Tibial nerve (tissue), 4 donors: ENCODE measurements at regions not wholly inside any gene's neighbourhood (a gene's known extent, or its start where the extent isn't known, plus 50 kb on each side); places are given as distances from the start of the nearest gene placed in this dataset.

Experiments used
- DNase-seq, 2 donors: peaks; one replicate each; pipeline ENCODE4 v3.0.0-alpha.2; 2019; ENCODE audit warnings: low spot score in 2 of 2
- H3K27ac ChIP-seq, 4 donors: fragments of 200-600 bp; sonication (generic) in 3 of 4; one replicate each; pipeline ENCODE4 v1.5.1; 2017 to 2019; ENCODE audit warnings: mild to moderate bottlenecking in 1 of 4
- H3K27me3 ChIP-seq, 2 donors: fragments of 200-600 bp; sonication (generic) in 1 of 2; one replicate each; pipeline versions ENCODE4 v1.5.1 to v1.6.0; 2017 to 2019
- H3K36me3 ChIP-seq, 3 donors: fragments of 200-600 bp; sonication (generic); one replicate each; pipeline ENCODE4 v1.5.1; 2018 to 2019
- H3K4me1 ChIP-seq, 4 donors: fragments of 200-600 bp; sonication (generic) in 3 of 4; one replicate each; pipeline ENCODE4 v1.5.1; 2017 to 2019
- H3K4me3 ChIP-seq, 4 donors: fragments of 200-600 bp; sonication (generic) in 3 of 4; one replicate each; pipeline ENCODE4 v1.5.1; 2017 to 2019; ENCODE audit warnings: mild to moderate bottlenecking in 1 of 4, moderate library complexity in 1 of 4
- H3K9me3 ChIP-seq, 4 donors: fragments of 200-600 bp; sonication (generic) in 3 of 4; one replicate each; pipeline ENCODE4 v1.5.1; 2017 to 2019
- EP300 ChIP-seq, 2 donors: sonication (generic); formaldehyde crosslinking; IDR thresholded peaks; one replicate each; pipeline ENCODE4 v1.6.1; 2017; ENCODE audit warnings: antibody characterized with exemption in 2 of 2, mild to moderate bottlenecking in 1 of 2
- POLR2A ChIP-seq, 2 donors: fragments of 450-650 bp; IDR thresholded peaks; one replicate each; pipeline ENCODE4 v1.6.1; 2017; ENCODE audit warnings: antibody characterized with exemption in 2 of 2, mild to moderate bottlenecking in 2 of 2, moderate library complexity in 2 of 2
- WGBS, 2 donors: methylation state at CpG; one replicate each; pipeline ENCODE4 v1.1.5; 2018; 5-methylcytosine and 5-hydroxymethylcytosine counted together
- TF ChIP-seq, protein P1 (sequence below), 5 experiments: fragments of 200-600 bp in 3 of 5; fragments of 450-650 bp in 2 of 5; sonication (generic) in 3 of 5; IDR thresholded peaks; one replicate each; pipeline ENCODE4 v1.5.1; 2016 to 2019; ENCODE audit warnings: antibody characterized with exemption in 5 of 5, mild to moderate bottlenecking in 3 of 5, moderate library complexity in 2 of 5

DNA sequence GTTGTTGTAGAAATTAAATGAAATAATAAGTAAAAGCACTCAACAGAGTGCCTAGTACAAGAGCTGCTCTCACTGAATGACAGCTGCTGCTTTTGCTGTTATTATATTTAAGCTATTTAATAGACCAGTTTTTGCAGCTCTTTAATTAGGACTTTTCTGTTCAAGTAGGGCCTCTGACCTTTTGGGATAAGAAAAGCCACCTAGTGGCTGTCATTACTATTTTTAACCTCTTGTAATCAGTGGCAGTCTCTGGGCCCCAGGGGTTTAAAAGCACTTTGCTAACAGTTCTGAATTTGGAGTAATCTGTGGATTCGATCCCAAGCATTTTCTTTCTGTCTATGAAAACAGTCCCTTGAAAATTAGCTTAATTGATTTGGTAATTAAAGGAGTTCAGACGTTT, 121.1 kb downstream of the NUDT12 start:
- DNase-seq, result no peak
- no peak overlapping the region for H3K27ac ChIP-seq
- no peak overlapping the region for H3K4me3 ChIP-seq
- TF ChIP-seq, protein P1, sequence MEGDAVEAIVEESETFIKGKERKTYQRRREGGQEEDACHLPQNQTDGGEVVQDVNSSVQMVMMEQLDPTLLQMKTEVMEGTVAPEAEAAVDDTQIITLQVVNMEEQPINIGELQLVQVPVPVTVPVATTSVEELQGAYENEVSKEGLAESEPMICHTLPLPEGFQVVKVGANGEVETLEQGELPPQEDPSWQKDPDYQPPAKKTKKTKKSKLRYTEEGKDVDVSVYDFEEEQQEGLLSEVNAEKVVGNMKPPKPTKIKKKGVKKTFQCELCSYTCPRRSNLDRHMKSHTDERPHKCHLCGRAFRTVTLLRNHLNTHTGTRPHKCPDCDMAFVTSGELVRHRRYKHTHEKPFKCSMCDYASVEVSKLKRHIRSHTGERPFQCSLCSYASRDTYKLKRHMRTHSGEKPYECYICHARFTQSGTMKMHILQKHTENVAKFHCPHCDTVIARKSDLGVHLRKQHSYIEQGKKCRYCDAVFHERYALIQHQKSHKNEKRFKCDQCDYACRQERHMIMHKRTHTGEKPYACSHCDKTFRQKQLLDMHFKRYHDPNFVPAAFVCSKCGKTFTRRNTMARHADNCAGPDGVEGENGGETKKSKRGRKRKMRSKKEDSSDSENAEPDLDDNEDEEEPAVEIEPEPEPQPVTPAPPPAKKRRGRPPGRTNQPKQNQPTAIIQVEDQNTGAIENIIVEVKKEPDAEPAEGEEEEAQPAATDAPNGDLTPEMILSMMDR (IDR thresholded peaks at IDR 0.05), result no peak
- TF ChIP-seq EP300 (IDR thresholded peaks at IDR 0.05), result no peak
- no peak for TF ChIP-seq POLR2A (IDR thresholded peaks at IDR 0.05)
- H3K27me3 ChIP-seq, result no peaks in the 10 kb centered on the region
- H3K4me1 ChIP-seq, result no peaks in the 10 kb centered on the region
- H3K36me3 ChIP-seq, result no peaks in the 10 kb centered on the region
- WGBS, 2 donors, result 46 to 48% methylated on average over 2 of the region's 2 CpGs
- H3K9me3 ChIP-seq, result peaks cover 0 to 29% (median 2%) of the 10 kb centered on the region in 4 donors

DNA sequence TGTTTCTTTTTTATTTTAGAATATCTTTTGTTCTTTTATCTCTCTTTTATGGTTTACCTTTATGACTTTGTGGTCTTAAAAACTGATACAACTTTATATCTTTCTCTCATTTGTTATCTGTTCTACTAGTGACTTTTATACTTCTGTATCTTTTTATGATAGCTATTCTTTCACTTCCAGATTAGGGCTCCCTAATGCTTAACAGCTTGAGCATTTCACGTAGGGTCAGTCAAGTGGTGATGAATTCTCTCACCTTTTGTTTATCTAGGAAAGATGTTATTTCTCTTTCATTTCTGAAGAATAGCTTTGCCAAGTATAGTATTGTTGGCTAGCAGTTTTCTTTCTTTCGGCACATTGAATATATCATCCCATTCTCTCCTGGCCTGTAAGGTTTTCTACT, 123.6 kb downstream of the NUDT12 start:
- H3K36me3 ChIP-seq, result no peaks in the 10 kb centered on the region
- DNase-seq, result no peak
- 67 to 81% methylated on average over 2 of the region's 2 CpGs for WGBS, 2 donors
- H3K27ac ChIP-seq, result no peak overlapping the region
- H3K27me3 ChIP-seq, result no peaks in the 10 kb centered on the region
- H3K4me1 ChIP-seq, result no peaks in the 10 kb centered on the region
- H3K9me3 ChIP-seq, result peaks cover 0 to 29% (median 2%) of the 10 kb centered on the region in 4 donors
- no peak overlapping the region for H3K4me3 ChIP-seq
- TF ChIP-seq POLR2A (IDR thresholded peaks at IDR 0.05), result no peak
- no peak for TF ChIP-seq EP300 (IDR thresholded peaks at IDR 0.05)

DNA sequence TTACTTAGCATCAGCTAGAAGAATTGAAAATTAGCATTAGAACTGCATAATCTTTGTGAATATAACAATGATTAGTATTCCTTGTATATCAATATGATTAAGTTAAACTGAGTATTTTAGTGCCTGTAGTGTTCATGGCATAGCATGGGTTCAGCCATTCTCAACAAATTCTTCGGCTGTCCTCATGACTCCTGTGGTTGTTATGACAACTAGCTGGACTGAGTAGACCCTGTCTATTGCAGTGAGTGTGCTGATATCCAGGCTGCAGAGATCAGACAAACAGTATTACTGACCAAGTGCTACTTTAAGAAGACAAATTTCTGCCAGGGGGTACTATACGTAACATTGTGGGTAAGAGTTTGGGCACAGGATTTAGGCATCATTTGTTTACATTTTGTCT, 125.9 kb downstream of the NUDT12 start:
- Histone ChIP-seq H3K36me3 (no peaks in the 10 kb centered on the region), H3K4me1 (no peaks in the 10 kb centered on the region), H3K27me3 (no peaks in the 10 kb centered on the region), H3K4me3 (no peak overlapping the region), H3K9me3 (peaks cover 0 to 25% (median 2%) of the 10 kb centered on the region in 4 donors), H3K27ac (no peak overlapping the region)
- DNase-seq, result no peak
- WGBS, 2 donors, result 83 to 85% methylated on average over 2 of the region's 2 CpGs
- TF ChIP-seq POLR2A (IDR thresholded peaks at IDR 0.05), result no peak
- TF ChIP-seq, protein P1 (IDR thresholded peaks at IDR 0.05), result no peak
- no peak for TF ChIP-seq EP300 (IDR thresholded peaks at IDR 0.05)

DNA sequence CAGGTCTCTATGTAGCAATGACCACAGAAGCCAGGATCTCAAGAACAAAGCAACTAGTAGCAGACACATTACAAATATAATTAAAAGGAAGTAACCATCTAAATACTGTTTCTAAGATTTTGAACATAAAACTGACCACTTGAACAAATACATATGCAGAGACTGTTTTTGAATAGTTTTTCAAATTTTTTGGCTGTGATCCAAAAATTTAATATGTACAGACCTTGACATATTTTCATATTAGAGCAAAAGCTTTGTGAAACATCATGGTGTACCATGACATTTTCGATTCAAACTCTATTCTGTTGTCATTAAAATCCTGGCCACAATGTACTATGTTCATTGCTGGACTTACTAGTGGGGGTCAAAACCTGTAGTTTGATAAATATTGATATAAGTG, 126.5 kb downstream of the NUDT12 start:
- Histone ChIP-seq H3K4me1 (no peaks in the 10 kb centered on the region), H3K4me3 (no peak overlapping the region), H3K9me3 (peaks cover 0 to 25% (median 2%) of the 10 kb centered on the region in 4 donors), H3K27ac (no peak overlapping the region), H3K36me3 (no peaks in the 10 kb centered on the region), H3K27me3 (no peaks in the 10 kb centered on the region)
- TF ChIP-seq POLR2A (IDR thresholded peaks at IDR 0.05) (no peak), EP300 (IDR thresholded peaks at IDR 0.05) (no peak)
- TF ChIP-seq, protein P1 (IDR thresholded peaks at IDR 0.05), result no peak
- DNase-seq, result no peak
- WGBS, 2 donors, result 54 to 67% methylated on average over 1 of the region's 1 CpG

DNA sequence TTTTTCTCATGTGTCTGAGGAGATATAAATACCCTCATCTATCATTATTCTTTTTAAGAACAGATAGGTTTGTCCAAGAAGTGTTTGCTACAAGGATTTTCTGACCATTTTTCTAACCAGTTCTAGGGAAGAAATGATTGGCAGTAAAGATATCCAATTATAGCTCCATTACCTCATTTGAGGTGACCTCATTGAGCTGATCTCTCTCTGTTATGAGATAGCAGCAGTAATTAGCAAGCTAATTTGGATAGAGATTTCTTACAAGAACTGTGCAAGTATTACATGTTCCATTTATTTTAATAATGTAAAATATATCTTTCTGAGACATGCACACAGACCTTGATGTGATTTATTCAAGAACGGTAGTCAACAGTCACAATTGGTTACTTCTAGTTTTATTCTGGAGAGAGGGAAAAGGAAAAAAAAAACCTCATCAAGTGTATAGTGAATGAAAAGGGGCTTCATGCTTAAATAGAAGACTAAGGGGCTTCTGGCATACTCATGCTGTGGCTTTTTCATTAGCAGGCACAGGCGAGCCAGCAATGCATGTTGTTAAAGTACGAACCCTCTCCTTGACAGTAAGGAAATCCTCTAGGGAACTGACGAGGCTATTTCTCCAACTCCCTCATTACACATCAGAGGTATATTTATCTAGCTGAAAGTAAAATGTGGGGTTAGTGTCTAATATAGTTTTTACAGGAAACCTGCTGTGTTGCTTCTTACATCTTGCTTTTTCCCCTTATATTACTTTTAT, 127.3 kb downstream of the NUDT12 start:
- no peaks in the 10 kb centered on the region for H3K4me1 ChIP-seq
- H3K27ac ChIP-seq, result no peak overlapping the region
- H3K9me3 ChIP-seq, result peaks cover 0 to 19% (median 1%) of the 10 kb centered on the region in 4 donors
- H3K27me3 ChIP-seq, result no peaks in the 10 kb centered on the region
- no peaks in the 10 kb centered on the region for H3K36me3 ChIP-seq
- H3K4me3 ChIP-seq, result no peak overlapping the region
- TF ChIP-seq EP300 (IDR thresholded peaks at IDR 0.05) (no peak), POLR2A (IDR thresholded peaks at IDR 0.05) (no peak)
- TF ChIP-seq, protein P1 (IDR thresholded peaks at IDR 0.05), result no peak
- WGBS, 2 donors, result 78 to 80% methylated on average over 4 of the region's 4 CpGs
- DNase-seq, result no peak
